ENCODE measurements at regions not wholly inside any gene's neighbourhood (a gene's known extent, or its start where the extent isn't known, plus 50 kb on each side); places are given as distances from the start of the nearest gene placed in this dataset.

DNA sequence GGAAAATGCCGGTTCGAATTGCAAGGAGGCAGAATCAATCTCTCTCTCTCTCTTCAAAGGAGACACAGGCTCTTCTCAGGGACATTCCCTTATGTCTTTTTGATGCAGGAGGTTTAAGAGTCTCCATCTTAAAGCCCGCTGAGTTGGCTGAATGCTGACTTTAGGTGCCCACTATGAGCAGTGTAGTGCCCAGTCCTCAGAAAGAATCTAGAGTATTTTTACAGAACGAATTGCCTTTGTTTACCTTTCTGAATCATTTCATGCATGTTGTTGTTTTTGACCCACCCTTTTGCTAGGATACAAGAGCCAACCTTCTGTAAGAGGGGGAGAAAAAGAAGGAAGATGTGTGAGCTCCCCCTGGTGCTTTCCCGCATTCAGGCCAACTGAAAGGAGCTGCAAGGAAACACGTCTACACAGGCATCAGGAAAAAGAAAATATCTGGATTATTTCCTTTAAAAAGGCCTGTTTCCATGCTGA is 193.5 kb upstream of the TCF4 start:
- peak overlapping the region; percentile 83 to 95 (median 86) for H3K27ac Mint-ChIP-seq
- Histone ChIP-seq H2BK120ac (ENCODE audit: low read depth, low read length, poor library complexity, severe bottlenecking) (no peak overlapping the region), H2AFZ (ENCODE audit: low read length) (peak overlapping the region; percentile 65), H4K8ac (replicated peaks; ENCODE audit: insufficient read length, low read depth, low read length) (no peak overlapping the region), H4K5ac (ENCODE audit: insufficient read length, low read depth, low read length) (no peak overlapping the region), H3K4me2 (ENCODE audit: insufficient read depth, insufficient read length, low read length) (peak overlapping the region; percentile 25), H3K23ac (ENCODE audit: insufficient read length, low read depth, low read length) (no peak overlapping the region), H2BK12ac (ENCODE audit: insufficient read length, low read depth, low read length) (no peak overlapping the region), H3K18ac (ENCODE audit: insufficient read length, low read depth, low read length) (no peak overlapping the region), H3K4ac (ENCODE audit: low read depth, low read length) (no peak overlapping the region), H3K27me3 (ENCODE audit: insufficient read depth, low read length) (no peaks in the 10 kb centered on the region), H2BK5ac (ENCODE audit: insufficient read length, low read length) (no peak overlapping the region), H3K79me1 (ENCODE audit: insufficient read depth, low read depth, low read length, poor library complexity, severe bottlenecking) (no peaks in the 10 kb centered on the region), H3K27ac (ENCODE audit: insufficient read length, low read depth, low read length) (no peak overlapping the region), H4K20me1 (ENCODE audit: control insufficient read depth, insufficient read depth, insufficient read length) (no peaks in the 10 kb centered on the region), H3K23me2 (ENCODE audit: insufficient read length, low read depth, low read length, poor library complexity, severe bottlenecking) (peaks cover 15% of the 10 kb centered on the region), H4K91ac (ENCODE audit: insufficient read length, low read depth, low read length) (no peak overlapping the region), H3K14ac (ENCODE audit: insufficient read depth, low read length) (no peak overlapping the region), H2BK15ac (ENCODE audit: low read depth, low read length) (no peak overlapping the region), H3K9me3 (ENCODE audit: control insufficient read depth, low read depth, low read length) (no peaks in the 10 kb centered on the region), H3K56ac (ENCODE audit: insufficient read length, low read depth, low read length) (no peak overlapping the region), H3K4me1 (ENCODE audit: insufficient read depth, low read length) (no peaks in the 10 kb centered on the region), H3T11ph (ENCODE audit: low read length) (no peak overlapping the region), H2BK20ac (ENCODE audit: low read depth, low read length, poor library complexity, severe bottlenecking) (no peak overlapping the region), H3K79me2 (ENCODE audit: insufficient read depth, low read length) (no peaks in the 10 kb centered on the region), H3K9ac (ENCODE audit: extremely low read depth, insufficient read length, low read length) (no peak overlapping the region), H2AK5ac (ENCODE audit: insufficient read length, low read length) (no peak overlapping the region)
- TF ChIP-seq, protein P1, sequence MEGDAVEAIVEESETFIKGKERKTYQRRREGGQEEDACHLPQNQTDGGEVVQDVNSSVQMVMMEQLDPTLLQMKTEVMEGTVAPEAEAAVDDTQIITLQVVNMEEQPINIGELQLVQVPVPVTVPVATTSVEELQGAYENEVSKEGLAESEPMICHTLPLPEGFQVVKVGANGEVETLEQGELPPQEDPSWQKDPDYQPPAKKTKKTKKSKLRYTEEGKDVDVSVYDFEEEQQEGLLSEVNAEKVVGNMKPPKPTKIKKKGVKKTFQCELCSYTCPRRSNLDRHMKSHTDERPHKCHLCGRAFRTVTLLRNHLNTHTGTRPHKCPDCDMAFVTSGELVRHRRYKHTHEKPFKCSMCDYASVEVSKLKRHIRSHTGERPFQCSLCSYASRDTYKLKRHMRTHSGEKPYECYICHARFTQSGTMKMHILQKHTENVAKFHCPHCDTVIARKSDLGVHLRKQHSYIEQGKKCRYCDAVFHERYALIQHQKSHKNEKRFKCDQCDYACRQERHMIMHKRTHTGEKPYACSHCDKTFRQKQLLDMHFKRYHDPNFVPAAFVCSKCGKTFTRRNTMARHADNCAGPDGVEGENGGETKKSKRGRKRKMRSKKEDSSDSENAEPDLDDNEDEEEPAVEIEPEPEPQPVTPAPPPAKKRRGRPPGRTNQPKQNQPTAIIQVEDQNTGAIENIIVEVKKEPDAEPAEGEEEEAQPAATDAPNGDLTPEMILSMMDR (conservative IDR thresholded peaks at IDR 0.05), result peak; percentile 90
- H3K4me3 Mint-ChIP-seq, result peak overlapping the region; percentile 58 to 68
- WGBS (ENCODE audit: extremely low coverage, insufficient read length, low lambda C conversion rate), result no CpG with 5 or more reads among the region's 6 CpGs
- H3K36me3 Mint-ChIP-seq (ENCODE audit: insufficient read depth in 1 of 3, low read depth in 3 of 3), result no peaks in the 10 kb centered on the region
- H3K27me3 Mint-ChIP-seq (ENCODE audit: low read depth), result peaks cover 5% of the 10 kb centered on the region
- H3K9me3 Mint-ChIP-seq, result no peaks in the 10 kb centered on the region
- peaks cover 41 to 45% of the 10 kb centered on the region in 2 experiments for H3K4me1 Mint-ChIP-seq
- peak; percentile 72 for DNase-seq
